Epithelial cell of proximal tubule (primary cell): ENCODE measurements at regions not wholly inside any gene's neighbourhood (a gene's known extent, or its start where the extent isn't known, plus 50 kb on each side); places are given as distances from the start of the nearest gene placed in this dataset.

Experiments used
- DNase-seq: peaks from one replicate; pipeline ENCODE4 v3.0.0-alpha.2; 2011; ENCODE audit warnings: low read depth
- H3K4me3 ChIP-seq: 2 replicates; pipeline ENCODE4 v1.5.1; 2011; ENCODE audit warnings: low read depth, mild to moderate bottlenecking, low read length
- TF ChIP-seq, protein P1 (sequence below): conservative IDR thresholded peaks from 2 replicates; pipeline ENCODE4 v1.5.1; 2012; ENCODE audit warnings: low read depth, mild to moderate bottlenecking, low read length

DNA sequence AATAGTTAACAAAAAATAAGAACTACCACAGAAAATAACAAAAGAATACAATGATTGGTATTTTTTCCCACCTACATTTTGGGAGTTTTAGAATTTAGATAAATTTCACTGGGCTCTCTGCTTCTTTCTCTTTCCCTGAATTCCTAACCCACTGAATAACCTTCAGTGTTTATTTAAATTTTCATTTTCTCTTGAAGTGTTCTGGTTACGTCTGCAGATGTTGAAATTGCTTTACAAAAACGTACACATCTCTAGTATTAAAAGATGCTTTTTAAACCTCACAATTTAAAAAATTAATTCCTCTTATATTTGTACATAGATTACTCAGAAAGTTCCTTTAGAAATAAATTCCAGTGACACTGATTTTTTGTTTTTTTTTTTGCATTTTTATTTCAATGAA, 158.7 kb upstream of the TUT7 start:
- TF ChIP-seq, protein P1, sequence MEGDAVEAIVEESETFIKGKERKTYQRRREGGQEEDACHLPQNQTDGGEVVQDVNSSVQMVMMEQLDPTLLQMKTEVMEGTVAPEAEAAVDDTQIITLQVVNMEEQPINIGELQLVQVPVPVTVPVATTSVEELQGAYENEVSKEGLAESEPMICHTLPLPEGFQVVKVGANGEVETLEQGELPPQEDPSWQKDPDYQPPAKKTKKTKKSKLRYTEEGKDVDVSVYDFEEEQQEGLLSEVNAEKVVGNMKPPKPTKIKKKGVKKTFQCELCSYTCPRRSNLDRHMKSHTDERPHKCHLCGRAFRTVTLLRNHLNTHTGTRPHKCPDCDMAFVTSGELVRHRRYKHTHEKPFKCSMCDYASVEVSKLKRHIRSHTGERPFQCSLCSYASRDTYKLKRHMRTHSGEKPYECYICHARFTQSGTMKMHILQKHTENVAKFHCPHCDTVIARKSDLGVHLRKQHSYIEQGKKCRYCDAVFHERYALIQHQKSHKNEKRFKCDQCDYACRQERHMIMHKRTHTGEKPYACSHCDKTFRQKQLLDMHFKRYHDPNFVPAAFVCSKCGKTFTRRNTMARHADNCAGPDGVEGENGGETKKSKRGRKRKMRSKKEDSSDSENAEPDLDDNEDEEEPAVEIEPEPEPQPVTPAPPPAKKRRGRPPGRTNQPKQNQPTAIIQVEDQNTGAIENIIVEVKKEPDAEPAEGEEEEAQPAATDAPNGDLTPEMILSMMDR, result no peak
- no peak overlapping the region for H3K4me3 ChIP-seq
- DNase-seq, result no peak

DNA sequence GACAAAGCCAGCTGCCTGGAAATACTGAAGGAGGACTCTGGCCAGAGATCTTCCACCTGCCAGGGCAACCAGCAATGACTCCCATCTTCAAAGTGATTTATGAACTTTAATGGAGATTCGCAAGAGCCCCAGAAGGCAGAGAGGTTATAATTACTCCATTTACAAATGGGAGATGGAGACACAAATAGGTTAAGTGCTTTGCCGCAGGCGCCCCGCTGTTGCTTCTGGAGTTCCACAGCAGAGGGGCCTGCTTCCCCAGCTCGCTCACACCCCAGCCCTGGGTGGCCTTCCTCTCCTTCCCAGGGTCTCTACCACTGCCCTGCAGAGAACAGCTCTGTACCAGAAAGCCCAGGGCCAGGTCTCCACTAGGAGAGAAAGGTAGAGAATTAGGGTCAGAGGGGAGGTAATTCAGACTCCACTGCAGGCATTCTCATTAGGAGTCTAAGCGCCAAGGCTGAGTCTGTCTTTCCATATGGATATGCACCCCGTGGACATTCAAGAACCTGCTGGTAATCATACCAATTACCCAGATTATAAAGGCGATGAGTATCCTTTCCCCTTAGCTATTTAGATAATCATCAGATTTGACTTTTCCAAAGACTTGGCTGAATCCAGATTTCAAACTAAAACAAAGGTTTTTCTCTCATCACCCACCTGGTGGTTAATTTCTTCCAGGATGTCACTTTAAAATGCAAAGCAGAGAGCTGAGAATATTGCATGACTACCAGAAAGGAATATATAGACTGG, 157.6 kb upstream of the TUT7 start:
- no peak overlapping the region for H3K4me3 ChIP-seq
- no peak for DNase-seq
- TF ChIP-seq, protein P1, result no peak

DNA sequence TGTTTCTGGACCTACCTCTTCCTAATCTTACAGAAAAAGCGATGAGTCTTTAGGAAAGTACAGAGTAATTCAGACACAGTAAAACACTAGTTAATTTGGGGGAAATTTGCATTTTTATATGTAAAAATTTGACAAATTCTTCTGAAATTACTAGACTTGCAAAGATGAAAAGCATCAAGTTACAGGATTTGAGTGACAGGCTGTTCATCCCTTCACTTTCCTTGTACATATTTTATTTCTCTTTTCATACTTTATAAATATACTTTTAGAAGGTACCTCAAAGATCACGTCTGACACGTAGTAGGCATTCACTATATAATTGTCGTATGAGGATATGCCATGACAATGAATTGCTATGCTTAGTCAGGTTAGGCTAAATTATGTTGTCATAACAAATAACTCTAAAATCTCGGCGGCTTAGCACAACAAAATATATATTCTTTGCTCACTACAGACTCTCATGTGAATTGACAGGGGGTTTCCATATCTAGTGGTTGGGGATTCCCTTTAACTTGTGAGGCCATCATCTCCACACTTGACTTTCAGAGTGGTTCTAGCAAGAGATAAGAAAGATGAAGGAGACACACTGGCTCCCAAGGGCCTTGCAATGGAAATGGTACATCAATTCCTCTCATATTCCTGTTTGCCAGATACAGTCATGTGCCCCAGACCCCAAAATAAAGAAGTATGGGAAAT, 154.1 kb upstream of the TUT7 start:
- TF ChIP-seq, protein P1, result no peak
- no peak for DNase-seq
- H3K4me3 ChIP-seq, result no peak overlapping the region

DNA sequence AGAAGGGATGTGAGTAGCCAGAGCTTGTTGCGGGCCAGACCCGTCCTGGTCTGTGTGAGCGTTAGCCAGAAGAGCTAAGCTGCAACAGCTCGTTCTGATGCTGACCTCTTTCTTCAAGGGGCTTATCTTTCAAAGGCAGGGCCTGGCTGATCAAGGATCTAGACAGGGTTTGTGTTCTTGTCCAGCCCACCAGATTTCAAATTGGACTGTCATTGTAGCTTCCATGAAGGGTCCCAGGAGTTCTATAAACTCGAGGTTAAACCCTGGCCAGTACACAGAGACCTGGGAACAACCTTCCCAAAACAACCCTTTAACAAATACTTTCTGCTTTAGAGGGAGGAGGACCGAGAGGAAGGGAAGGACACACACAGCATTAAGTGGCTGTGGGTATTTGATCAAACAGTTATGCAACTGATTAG, 153.0 kb upstream of the TUT7 start:
- DNase-seq, result no peak
- no peak overlapping the region for H3K4me3 ChIP-seq
- TF ChIP-seq, protein P1, result no peak

DNA sequence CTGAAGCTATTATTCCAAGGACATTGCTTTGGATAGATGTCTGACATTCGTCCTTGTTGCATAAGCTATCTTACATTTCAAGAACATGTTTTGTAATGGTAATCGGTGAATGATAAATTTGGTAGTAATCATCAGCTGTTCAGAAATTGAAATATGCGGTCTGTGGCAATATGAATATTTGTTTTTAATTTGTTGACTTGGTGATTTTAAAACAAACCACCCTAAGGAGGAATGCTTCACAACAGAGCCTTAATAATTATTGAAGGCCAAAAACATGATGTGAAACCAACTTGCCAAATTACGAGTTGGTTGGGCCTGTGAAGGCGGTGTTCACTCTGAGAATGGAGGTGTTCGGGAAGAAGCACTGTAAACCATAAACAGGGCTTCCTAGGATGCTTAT, 149.7 kb upstream of the TUT7 start:
- H3K4me3 ChIP-seq, result no peak overlapping the region
- no peak for DNase-seq
- TF ChIP-seq, protein P1, result no peak

DNA sequence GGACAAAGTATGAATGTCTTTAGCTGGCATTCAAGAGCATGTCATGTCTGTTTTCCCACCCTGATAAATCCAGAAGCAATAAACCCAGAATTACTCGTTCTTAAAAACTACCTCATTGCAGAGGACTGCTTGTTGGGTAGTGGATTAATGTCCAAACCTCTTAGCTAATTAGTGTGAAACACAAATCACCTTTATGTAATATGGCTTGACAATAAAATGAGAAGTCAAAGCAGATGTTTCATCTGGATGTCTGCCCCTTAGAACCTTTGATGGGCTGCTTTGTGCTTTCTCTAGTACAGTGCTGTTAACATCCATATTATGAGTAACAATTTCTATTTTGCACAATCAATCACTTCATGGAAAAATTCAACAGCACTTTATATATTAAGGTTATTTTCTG, 149.1 kb upstream of the TUT7 start:
- no peak for DNase-seq
- H3K4me3 ChIP-seq, result no peak overlapping the region
- TF ChIP-seq, protein P1, result no peak
